WTC11 (cell line): ENCODE measurements at regions not wholly inside any gene's neighbourhood (a gene's known extent, or its start where the extent isn't known, plus 50 kb on each side); places are given as distances from the start of the nearest gene placed in this dataset.

ENCODE experiments used
- ATAC-seq: fragments of 200-7000 bp; cut with Tn5 transposase; 2 replicates; pipeline ENCODE4 v1.10.0; 2021; ENCODE audit warnings: mild to moderate bottlenecking, moderate library complexity
- CTCF ChIA-PET: fragments of 300-600 bp; sonication (Branson Sonifier 250); formaldehyde crosslinking; loops from one replicate; lab custom pipeline; 2021; ENCODE audit warnings: antibody characterized with exemption; lab: Charles Lee
- POLR2A ChIA-PET: fragments of 350-600 bp; sonication (Branson Sonifier 250); formaldehyde crosslinking; loops from one replicate; lab custom pipeline; 2021; ENCODE audit warnings: antibody characterized with exemption; lab: Charles Lee
- DNase-seq: peaks from one replicate; pipeline ENCODE4 v3.0.0; 2021; ENCODE audit warnings: low spot score
- H3K27ac Mint-ChIP-seq: 2 replicates; pipeline ENCODE4 v1.8.0; 2021; ENCODE audit warnings: mixed read lengths
- H3K27me3 Mint-ChIP-seq: 2 replicates; pipeline ENCODE4 v1.8.0; 2021; ENCODE audit warnings: low read depth, mild to moderate bottlenecking, moderate library complexity, mixed read lengths
- H3K36me3 Mint-ChIP-seq: 2 replicates; pipeline ENCODE4 v1.8.0; 2021; ENCODE audit warnings: mixed read lengths
- H3K4me1 Mint-ChIP-seq: 2 replicates; pipeline ENCODE4 v1.8.0; 2022; ENCODE audit warnings: mixed read lengths
- H3K4me3 Mint-ChIP-seq: 2 replicates; pipeline ENCODE4 v1.8.0; 2021; ENCODE audit warnings: mild to moderate bottlenecking, moderate library complexity, mixed read lengths
- H3K9me3 Mint-ChIP-seq: 2 replicates; pipeline ENCODE4 v1.8.0; 2021; ENCODE audit warnings: mixed read lengths
- AR ChIP-seq: fragments of 250-450 bp; sonication (Bioruptor Pico); IDR thresholded peaks from 2 replicates; pipeline ENCODE4 v1.9.0; 2021; ENCODE audit warnings: mild to moderate bottlenecking
- CDX4 ChIP-seq: fragments of 250-450 bp; sonication (Bioruptor Pico); IDR thresholded peaks from 2 replicates; pipeline ENCODE4 v1.9.0; 2021; ENCODE audit warnings: moderate library complexity, mild to moderate bottlenecking, inconsistent platforms, borderline replicate concordance
- ELF4 ChIP-seq: sonication (generic); formaldehyde crosslinking; IDR thresholded peaks from 2 replicates; pipeline ENCODE4 v1.8.1; 2022; ENCODE audit warnings: low read depth, mild to moderate bottlenecking, moderate library complexity, missing genetic modification reagents
- ETV6 ChIP-seq: sonication (generic); formaldehyde crosslinking; IDR thresholded peaks from 2 replicates; pipeline ENCODE4 v1.8.1; 2022; ENCODE audit warnings: mild to moderate bottlenecking, missing genetic modification reagents
- FOXK1 ChIP-seq: sonication (generic); formaldehyde crosslinking; IDR thresholded peaks from 2 replicates; pipeline ENCODE4 v1.8.0; 2022; ENCODE audit warnings: mild to moderate bottlenecking, moderate library complexity, missing genetic modification reagents
- FOXP4 ChIP-seq: sonication (generic); formaldehyde crosslinking; IDR thresholded peaks from 2 replicates; pipeline ENCODE4 v1.8.0; 2022; ENCODE audit warnings: mild to moderate bottlenecking, missing genetic modification reagents
- GABPB1 ChIP-seq: sonication (generic); formaldehyde crosslinking; IDR thresholded peaks from 2 replicates; pipeline ENCODE4 v1.8.1; 2023; ENCODE audit warnings: mild to moderate bottlenecking, missing genetic modification reagents
- GRHL2 ChIP-seq: fragments of 250-450 bp; sonication (Bioruptor Pico); IDR thresholded peaks from 2 replicates; pipeline ENCODE4 v1.8.0; 2022; ENCODE audit warnings: mild to moderate bottlenecking, moderate library complexity; ENCODE audit not compliant: insufficient replicate concordance, severe bottlenecking
- IRF2 ChIP-seq: sonication (generic); formaldehyde crosslinking; IDR thresholded peaks from 2 replicates; pipeline ENCODE4 v1.8.0; 2022; ENCODE audit warnings: low read depth, missing genetic modification reagents, borderline replicate concordance
- MYBL2 ChIP-seq: sonication (generic); formaldehyde crosslinking; IDR thresholded peaks from 2 replicates; pipeline ENCODE4 v1.8.1; 2023; ENCODE audit warnings: mild to moderate bottlenecking, moderate library complexity, missing genetic modification reagents
- NR1H2 ChIP-seq: sonication (generic); formaldehyde crosslinking; IDR thresholded peaks from 2 replicates; pipeline ENCODE4 v1.9.0; 2021; ENCODE audit warnings: mild to moderate bottlenecking, moderate library complexity, missing genetic modification reagents
- PRDM15 ChIP-seq: sonication (generic); formaldehyde crosslinking; IDR thresholded peaks from 2 replicates; pipeline ENCODE4 v1.8.0; 2022; ENCODE audit warnings: missing genetic modification reagents
- RORB ChIP-seq: fragments of 250-450 bp; sonication (Bioruptor Pico); IDR thresholded peaks from 2 replicates; pipeline ENCODE4 v1.9.0; 2021; ENCODE audit warnings: mild to moderate bottlenecking
- STAT6 ChIP-seq: sonication (generic); formaldehyde crosslinking; conservative IDR thresholded peaks from 2 replicates; pipeline ENCODE4 v1.8.1; 2023; ENCODE audit warnings: mild to moderate bottlenecking, low read depth, missing genetic modification reagents, moderate library complexity
- ZNF138 ChIP-seq: sonication (generic); formaldehyde crosslinking; conservative IDR thresholded peaks from 2 replicates; pipeline ENCODE4 v1.8.1; 2022; ENCODE audit warnings: mild to moderate bottlenecking, moderate library complexity, missing genetic modification reagents
- ZNF263 ChIP-seq: sonication (generic); formaldehyde crosslinking; IDR thresholded peaks from 2 replicates; pipeline ENCODE4 v1.8.1; 2022; ENCODE audit warnings: low read depth, mild to moderate bottlenecking, moderate library complexity, missing genetic modification reagents

- TF ChIP-seq FOXP4 (CRISPR knock-in tag) (no peak), ETV6 (CRISPR knock-in tag) (no peak)
- TF ChIP-seq, all 79 proteins: peak for 0
These were observed 216.6 kb upstream of the PWP1 start (continued) for GRCh38 chr12:107469011-107469410.

GRCh38 chr12:107470645-107471044, 215.0 kb upstream of the PWP1 start:
- H3K9me3 Mint-ChIP-seq: no peaks in the 10 kb centered on the region
- no peaks in the 10 kb centered on the region for H3K36me3 Mint-ChIP-seq
- peaks cover 20% of the 10 kb centered on the region for H3K4me1 Mint-ChIP-seq
- POLR2A ChIA-PET: no interaction called here
- ATAC-seq (no peak), DNase-seq (no peak)
- peaks cover 3% of the 10 kb centered on the region for H3K27me3 Mint-ChIP-seq
- CTCF ChIA-PET: no interaction called here
- H3K27ac Mint-ChIP-seq: no peak overlapping the region
- TF ChIP-seq MYBL2 (CRISPR knock-in tag) (no peak), AR (CRISPR knock-in tag) (no peak), CDX4 (CRISPR knock-in tag) (no peak), NR1H2 (CRISPR knock-in tag) (no peak), PRDM15 (CRISPR knock-in tag) (no peak), FOXP4 (CRISPR knock-in tag) (no peak), ETV6 (CRISPR knock-in tag) (no peak), FOXK1 (CRISPR knock-in tag) (no peak), IRF2 (CRISPR knock-in tag) (no peak), RORB (CRISPR knock-in tag) (no peak), ELF4 (no peak), ZNF138 (no peak), ZNF263 (no peak), STAT6 (CRISPR knock-in tag) (no peak), GRHL2 (CRISPR knock-in tag) (no peak), GABPB1 (no peak)
- H3K4me3 Mint-ChIP-seq: no peak overlapping the region
